HCT116 (cell line): ENCODE measurements at regions not wholly inside any gene's neighbourhood (a gene's known extent, or its start where the extent isn't known, plus 50 kb on each side); places are given as distances from the start of the nearest gene placed in this dataset.

ENCODE experiments used
- CEBPB ChIP-seq: IDR thresholded peaks from 2 replicates; pipeline ENCODE4 v1.6.1; 2012; ENCODE audit warnings: low read depth
- EGR1 ChIP-seq: IDR thresholded peaks from 2 replicates; pipeline ENCODE4 v1.6.1; 2012; ENCODE audit warnings: low read depth
- EZH2 ChIP-seq: fragments of 200-600 bp; sonication (generic); IDR thresholded peaks from 2 replicates; pipeline ENCODE4 v1.6.1; 2017; ENCODE audit warnings: antibody characterized with exemption, mixed run types
- EZH2phosphoT487 ChIP-seq: fragments of 200-600 bp; IDR thresholded peaks from 2 replicates; pipeline ENCODE4 v1.6.1; 2018; ENCODE audit warnings: antibody characterized with exemption, borderline replicate concordance
- POLR2A ChIP-seq: IDR thresholded peaks from 2 replicates; pipeline ENCODE4 v1.7.0; 2011; ENCODE audit warnings: borderline replicate concordance; ENCODE audit not compliant: insufficient read depth, insufficient read length; ENCODE audit errors: extremely low read depth
- POLR2AphosphoS5 ChIP-seq: IDR thresholded peaks from 2 replicates; pipeline ENCODE4 v1.6.1; 2011; ENCODE audit warnings: mild to moderate bottlenecking, low read depth, low read length, moderate library complexity
- RAD21 ChIP-seq: IDR thresholded peaks from 2 replicates; pipeline ENCODE4 v1.6.1; 2012; ENCODE audit warnings: low read depth, mild to moderate bottlenecking
- SP1 ChIP-seq: IDR thresholded peaks from 2 replicates; pipeline ENCODE4 v1.6.1; 2012; ENCODE audit warnings: low read depth
- SRF ChIP-seq: IDR thresholded peaks from 2 replicates; pipeline ENCODE4 v1.6.1; 2012; ENCODE audit warnings: low read depth
- YY1 ChIP-seq: IDR thresholded peaks from 2 replicates; pipeline ENCODE4 v1.6.1; 2011; ENCODE audit warnings: low read length, low read depth, moderate library complexity, mild to moderate bottlenecking; ENCODE audit not compliant: insufficient replicate concordance; ENCODE audit errors: extremely low read depth
- TF ChIP-seq, protein P1 (sequence below), 3 experiments: fragments of 200-600 bp in 1 of 3; sonication (generic) in 1 of 3; IDR thresholded peaks in 2 of 3; conservative IDR thresholded peaks in 1 of 3; 2 replicates each; pipeline ENCODE4 v1.5.1; 2012 to 2017; ENCODE audit warnings: low read depth in 2 of 3, low read length in 2 of 3, antibody characterized with exemption in 1 of 3, borderline replicate concordance in 1 of 3, control low read depth in 1 of 3, mild to moderate bottlenecking in 1 of 3, mixed read lengths in 1 of 3, mixed run types in 1 of 3, moderate library complexity in 1 of 3; ENCODE audit not compliant: insufficient read depth in 1 of 3
- TF ChIP-seq, protein P2 (sequence below): IDR thresholded peaks from 2 replicates; pipeline ENCODE4 v1.6.1; 2012

DNA sequence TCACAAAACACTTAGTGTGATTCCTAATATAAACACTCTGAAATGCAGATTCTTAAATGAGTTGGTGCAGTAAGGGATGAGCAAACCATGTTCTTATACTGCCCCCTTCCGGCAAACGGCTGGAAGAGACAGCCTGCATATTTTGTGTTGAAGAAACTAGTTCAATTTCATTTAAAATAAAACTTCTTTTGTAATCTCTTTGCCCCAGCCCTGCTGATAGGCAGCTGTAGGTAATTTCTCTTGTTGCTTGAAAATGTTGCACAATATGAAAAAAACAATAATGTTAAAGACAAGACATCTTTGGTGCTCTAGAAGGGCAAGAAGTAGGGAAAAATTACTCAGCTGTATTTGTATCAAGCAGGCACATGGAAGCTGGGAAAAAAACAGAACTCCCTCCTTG lies 89.7 kb upstream of the CCNG1 start:
- TF ChIP-seq, protein P1, sequence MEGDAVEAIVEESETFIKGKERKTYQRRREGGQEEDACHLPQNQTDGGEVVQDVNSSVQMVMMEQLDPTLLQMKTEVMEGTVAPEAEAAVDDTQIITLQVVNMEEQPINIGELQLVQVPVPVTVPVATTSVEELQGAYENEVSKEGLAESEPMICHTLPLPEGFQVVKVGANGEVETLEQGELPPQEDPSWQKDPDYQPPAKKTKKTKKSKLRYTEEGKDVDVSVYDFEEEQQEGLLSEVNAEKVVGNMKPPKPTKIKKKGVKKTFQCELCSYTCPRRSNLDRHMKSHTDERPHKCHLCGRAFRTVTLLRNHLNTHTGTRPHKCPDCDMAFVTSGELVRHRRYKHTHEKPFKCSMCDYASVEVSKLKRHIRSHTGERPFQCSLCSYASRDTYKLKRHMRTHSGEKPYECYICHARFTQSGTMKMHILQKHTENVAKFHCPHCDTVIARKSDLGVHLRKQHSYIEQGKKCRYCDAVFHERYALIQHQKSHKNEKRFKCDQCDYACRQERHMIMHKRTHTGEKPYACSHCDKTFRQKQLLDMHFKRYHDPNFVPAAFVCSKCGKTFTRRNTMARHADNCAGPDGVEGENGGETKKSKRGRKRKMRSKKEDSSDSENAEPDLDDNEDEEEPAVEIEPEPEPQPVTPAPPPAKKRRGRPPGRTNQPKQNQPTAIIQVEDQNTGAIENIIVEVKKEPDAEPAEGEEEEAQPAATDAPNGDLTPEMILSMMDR (IDR thresholded peaks at IDR 0.05 in 2 of 3, conservative IDR thresholded peaks at IDR 0.05 in 1 of 3; ENCODE audit: borderline replicate concordance in 1 of 3, insufficient read depth in 1 of 3, low read depth in 2 of 3, low read length in 2 of 3), result peak; percentile 53 to 92 (median 81); a peak in 5 of 6 replicates
- no peak for TF ChIP-seq POLR2A
- no peak for TF ChIP-seq POLR2AphosphoS5
- no peak for TF ChIP-seq CEBPB
- TF ChIP-seq EGR1, result no peak
- TF ChIP-seq YY1, result no peak
- TF ChIP-seq SP1, result no peak
- TF ChIP-seq SRF, result no peak
- no peak for TF ChIP-seq EZH2phosphoT487
- no peak for TF ChIP-seq EZH2
- peak; percentile 82 for TF ChIP-seq RAD21
- TF ChIP-seq, protein P2, sequence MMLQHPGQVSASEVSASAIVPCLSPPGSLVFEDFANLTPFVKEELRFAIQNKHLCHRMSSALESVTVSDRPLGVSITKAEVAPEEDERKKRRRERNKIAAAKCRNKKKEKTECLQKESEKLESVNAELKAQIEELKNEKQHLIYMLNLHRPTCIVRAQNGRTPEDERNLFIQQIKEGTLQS, result no peak
